COLO668 (cell line): ENCODE measurements at regions not wholly inside any gene's neighbourhood (a gene's known extent, or its start where the extent isn't known, plus 50 kb on each side); places are given as distances from the start of the nearest gene placed in this dataset.

ENCODE experiments used
- DNase-seq: peaks from one replicate; lab custom pipeline; 2025; ENCODE audit not compliant: unreplicated experiment; lab: John Stamatoyannopoulos, UW

- DNase-seq, result no peak
Measured at GRCh38 chr2:118254116-118254515, 165.8 kb downstream of the INSIG2 start.

DNA sequence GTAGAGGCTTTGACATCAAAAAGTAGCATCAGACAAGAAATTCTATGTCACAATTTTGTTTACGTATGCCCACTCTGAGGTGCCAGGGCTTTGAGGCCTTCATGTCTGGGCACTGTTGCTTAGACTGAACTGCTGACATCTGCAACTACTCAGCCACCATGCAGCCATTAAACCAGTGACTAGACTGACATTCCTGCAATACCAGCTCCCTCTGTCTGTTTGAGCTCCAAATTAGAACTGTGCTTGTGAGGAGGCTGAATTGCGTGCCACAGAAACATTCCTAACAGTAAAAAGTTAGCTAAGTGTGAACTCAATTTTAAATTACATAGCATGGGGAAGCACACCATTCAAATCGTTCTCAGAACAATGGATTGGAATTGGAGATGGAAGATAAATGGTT, 163.2 kb downstream of the INSIG2 start:
- DNase-seq, result no peak

GRCh38 chr2:118250463-118250862, 162.2 kb downstream of the INSIG2 start:
- DNase-seq, result no peak

DNA sequence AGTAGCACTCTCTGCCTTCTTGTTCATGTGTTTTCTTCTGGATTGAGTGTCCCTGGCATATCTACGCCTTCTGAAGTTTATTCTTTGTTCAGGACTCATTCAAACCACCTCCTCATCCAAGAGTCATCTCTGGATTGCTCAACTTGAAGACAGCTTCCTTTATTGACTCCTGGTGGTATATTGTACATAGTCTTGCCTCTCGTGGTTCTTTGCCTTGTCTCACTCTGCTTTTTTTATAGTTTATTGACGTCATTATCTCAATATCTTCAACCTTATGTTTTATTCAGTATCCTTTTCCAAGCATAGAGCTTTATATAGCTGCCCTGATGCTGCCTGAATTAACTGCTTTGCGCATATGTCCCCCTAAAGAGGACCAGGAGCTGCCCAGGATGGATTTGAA, 161.7 kb downstream of the INSIG2 start:
- no peak for DNase-seq

GRCh38 chr2:118249531-118249930, 161.3 kb downstream of the INSIG2 start:
- no peak for DNase-seq

- no peak for DNase-seq
Measured at GRCh38 chr2:118246726-118247125, 158.5 kb downstream of the INSIG2 start.

- DNase-seq, result no peak
Measured at GRCh38 chr2:118246079-118246478, 157.8 kb downstream of the INSIG2 start.

GRCh38 chr2:118244686-118245085, 156.4 kb downstream of the INSIG2 start:
- no peak for DNase-seq

GRCh38 chr2:118243031-118243430, 154.8 kb downstream of the INSIG2 start:
- no peak for DNase-seq

DNA sequence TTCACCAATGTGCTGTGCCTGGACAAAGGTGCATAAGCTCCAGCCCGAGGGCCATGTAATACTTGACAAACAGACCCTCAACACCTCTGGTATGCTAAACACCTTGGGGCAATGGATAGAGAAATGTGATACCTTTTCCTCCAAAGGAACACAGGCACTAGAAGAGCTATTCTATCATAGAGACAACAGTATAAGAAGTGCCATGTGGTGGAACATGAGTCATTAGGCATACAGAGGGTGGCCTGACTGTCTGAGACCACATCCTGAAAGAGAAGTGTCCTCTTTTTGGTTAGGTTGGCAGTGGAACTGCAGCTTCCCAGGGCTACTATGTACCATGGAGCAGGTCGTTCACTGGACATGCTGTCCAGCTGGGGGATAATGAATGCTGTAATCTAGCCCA, 153.9 kb downstream of the INSIG2 start:
- DNase-seq, result no peak

GRCh38 chr2:118241128-118241527, 152.9 kb downstream of the INSIG2 start:
- no peak for DNase-seq

GRCh38 chr2:118240276-118240675, 152.0 kb downstream of the INSIG2 start:
- DNase-seq, result no peak

- no peak for DNase-seq
Measured at GRCh38 chr2:118239284-118239683, 151.0 kb downstream of the INSIG2 start.

DNA sequence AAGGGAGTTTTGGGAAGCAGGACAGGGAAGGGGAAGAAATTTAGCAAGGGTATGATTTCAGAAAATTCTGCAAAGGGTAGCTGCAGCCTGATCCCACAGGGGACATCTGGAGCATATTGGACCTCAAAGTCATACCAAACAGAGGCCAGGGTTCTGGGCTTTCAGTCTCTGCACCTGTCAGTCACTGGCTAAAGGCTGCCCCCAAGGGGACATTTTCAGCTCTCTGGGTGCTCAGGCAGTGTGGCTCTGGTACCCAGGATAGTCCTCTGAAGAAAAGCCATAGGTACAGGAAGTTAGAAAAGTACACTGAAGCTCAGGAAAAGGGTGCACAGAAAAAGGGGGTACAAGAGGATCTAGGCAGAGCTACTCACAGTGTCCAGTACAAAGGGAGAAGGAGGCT, 149.2 kb downstream of the INSIG2 start:
- no peak for DNase-seq

DNA sequence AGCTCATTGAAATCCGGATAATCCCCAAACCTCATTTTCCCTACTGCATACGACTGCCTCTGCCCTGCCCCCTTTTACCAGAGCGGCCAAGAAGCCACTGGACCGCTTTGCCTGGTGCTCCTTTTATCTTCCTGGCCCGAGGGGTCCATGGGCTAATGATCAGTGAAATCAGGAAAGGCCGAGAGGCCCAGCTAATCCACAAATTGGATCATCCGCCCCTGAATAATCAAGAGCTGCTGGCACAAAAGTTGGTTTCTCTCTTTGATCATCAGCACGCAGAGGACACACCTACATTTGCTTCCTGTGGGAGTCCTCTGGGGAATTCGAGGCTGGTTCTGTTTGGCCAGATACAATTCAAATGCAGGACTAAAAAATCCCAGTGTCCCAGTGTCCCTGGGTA, 144.5 kb downstream of the INSIG2 start:
- DNase-seq, result no peak

GRCh38 chr2:118232391-118232790, 144.1 kb downstream of the INSIG2 start:
- no peak for DNase-seq

DNA sequence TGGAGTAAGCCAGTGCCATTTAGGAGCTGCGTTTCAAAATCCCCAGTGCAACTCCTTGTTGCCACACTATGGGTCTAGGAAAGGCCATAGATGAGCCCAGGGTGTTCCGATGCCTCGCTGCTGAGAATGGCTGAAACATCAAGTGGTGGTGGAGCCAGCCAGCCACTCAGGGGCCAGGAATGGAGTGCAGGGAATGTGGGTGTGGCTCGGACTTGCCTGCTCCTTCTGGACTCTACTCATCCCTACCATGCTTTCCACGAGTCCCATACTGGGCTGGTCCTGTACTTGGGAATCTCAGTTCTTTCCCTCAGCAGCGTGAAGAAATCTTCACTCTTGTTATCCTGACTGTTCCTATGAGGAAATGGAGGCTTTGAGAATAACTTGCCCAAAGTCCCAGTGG, 143.5 kb downstream of the INSIG2 start:
- no peak for DNase-seq

DNA sequence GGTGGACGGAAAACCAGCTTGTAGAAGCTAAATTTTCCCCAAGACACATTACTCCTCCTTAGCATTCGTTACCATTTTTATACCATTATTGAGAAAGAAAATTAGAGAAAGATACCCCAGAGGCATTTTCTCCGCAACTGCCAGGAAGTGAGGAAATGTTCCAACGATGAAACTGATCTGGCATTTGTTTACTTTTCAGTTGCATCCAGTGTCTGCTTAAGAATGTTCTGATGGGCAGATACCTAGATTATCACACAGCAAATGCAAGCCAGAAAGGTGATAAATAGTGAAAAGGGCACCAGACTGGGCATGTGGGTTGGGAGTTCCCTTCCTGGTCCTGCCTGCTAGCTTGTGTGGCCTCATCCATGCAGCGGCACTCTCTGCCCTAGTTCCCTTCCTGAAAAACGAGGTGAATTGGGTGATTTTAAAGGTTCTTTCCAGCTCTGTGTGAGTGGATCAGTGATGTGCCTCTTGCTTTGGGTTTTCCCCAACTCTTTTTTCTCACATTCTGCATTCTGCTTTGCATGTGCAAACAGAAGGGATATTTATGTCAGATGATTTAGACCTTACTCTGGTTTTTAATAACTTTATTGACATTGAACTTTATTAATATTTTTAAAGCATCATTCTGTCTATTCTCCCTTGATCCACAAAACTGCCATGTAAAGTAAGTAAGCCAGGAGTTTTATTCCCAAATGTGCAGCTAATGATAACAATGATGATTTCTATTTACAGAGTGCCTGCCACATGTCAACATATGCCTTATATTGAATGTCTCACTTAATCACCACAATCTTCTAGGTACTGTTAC, 139.6 kb downstream of the INSIG2 start:
- DNase-seq, result no peak

GRCh38 chr2:118225666-118226065, 137.4 kb downstream of the INSIG2 start:
- DNase-seq, result no peak

GRCh38 chr2:118224895-118225311, 136.6 kb downstream of the INSIG2 start:
- DNase-seq, result no peak

- DNase-seq, result no peak
Measured at GRCh38 chr2:118223992-118224894, 136.0 kb downstream of the INSIG2 start.

GRCh38 chr2:118223511-118223991, 135.3 kb downstream of the INSIG2 start:
- no peak for DNase-seq
